Caco-2 (cell line): ENCODE measurements at regions not wholly inside any gene's neighbourhood (a gene's known extent, or its start where the extent isn't known, plus 50 kb on each side); places are given as distances from the start of the nearest gene placed in this dataset.

Experiments
- BruUV-seq: library from RNA; stranded (reverse); fragments of 400-500 nt; replicated peaks from 2 replicates; lab custom pipeline; 2021; lab: Mats Ljungman, UMichigan
- CTCF ChIA-PET: fragments of 300-600 bp; sonication (Branson Sonifier 250); formaldehyde crosslinking; loops from one replicate; lab custom pipeline; 2022; ENCODE audit warnings: antibody characterized with exemption; lab: Charles Lee
- POLR2A ChIA-PET: fragments of 300-600 bp; sonication (Branson Sonifier 250); formaldehyde crosslinking; loops from one replicate; lab custom pipeline; 2022; ENCODE audit warnings: antibody characterized with exemption; lab: Charles Lee
- DNase-seq, 2 experiments: peaks; one replicate each; pipeline versions ENCODE4 v3.0.0 to v3.0.0-alpha.2; 2020 to 2022
- H3K27me3 ChIP-seq: replicated peaks from 2 replicates; pipeline ENCODE4 v1.6.0; 2011; ENCODE audit warnings: low read length; ENCODE audit not compliant: control insufficient read depth, insufficient read depth
- H3K36me3 ChIP-seq: 2 replicates; pipeline ENCODE4 v1.5.1; 2011; ENCODE audit warnings: low read length; ENCODE audit not compliant: control insufficient read depth, insufficient read depth
- H3K4me1 ChIP-seq: fragments of 250-450 bp; sonication (Bioruptor Pico); 2 replicates; pipeline ENCODE4 v1.5.1; 2020; ENCODE audit warnings: mild to moderate bottlenecking
- H3K4me3 ChIP-seq: 2 replicates; pipeline ENCODE4 v1.5.1; 2011; ENCODE audit warnings: low read depth, mild to moderate bottlenecking, control low read depth, low read length
- H3K9me3 ChIP-seq: fragments of 250-450 bp; sonication (Bioruptor Pico); 2 replicates; pipeline ENCODE4 v1.5.1; 2020; ENCODE audit warnings: mild to moderate bottlenecking, moderate library complexity
- H3K27ac Mint-ChIP-seq: one replicate; pipeline ENCODE4 v1.8.0; 2022; ENCODE audit warnings: mixed read lengths; ENCODE audit not compliant: unreplicated experiment
- H3K27me3 Mint-ChIP-seq: one replicate; pipeline ENCODE4 v1.8.0; 2022; ENCODE audit warnings: mixed read lengths; ENCODE audit not compliant: insufficient read depth, unreplicated experiment
- H3K36me3 Mint-ChIP-seq: one replicate; pipeline ENCODE4 v1.8.0; 2022; ENCODE audit warnings: mild to moderate bottlenecking, mixed read lengths; ENCODE audit not compliant: insufficient read depth, unreplicated experiment
- H3K4me1 Mint-ChIP-seq: one replicate; pipeline ENCODE4 v1.8.0; 2022; ENCODE audit warnings: low read depth, mixed read lengths; ENCODE audit not compliant: unreplicated experiment
- H3K4me3 Mint-ChIP-seq: one replicate; pipeline ENCODE4 v1.8.0; 2022; ENCODE audit warnings: mild to moderate bottlenecking, moderate library complexity, mixed read lengths; ENCODE audit not compliant: unreplicated experiment
- H3K9me3 Mint-ChIP-seq: one replicate; pipeline ENCODE4 v1.8.0; 2022; ENCODE audit warnings: mixed read lengths; ENCODE audit not compliant: unreplicated experiment
- CTCF ChIP-seq, 2 experiments: fragments of 200-600 bp in 1 of 2; IDR thresholded peaks; 1 replicate in 1 of 2; 2 replicates in 1 of 2; pipeline versions ENCODE4 v1.5.1 to v1.8.0; 2011 to 2022; ENCODE audit warnings: antibody characterized with exemption in 1 of 2, control low read depth in 1 of 2, inconsistent platforms in 1 of 2, low read depth in 1 of 2, low read length in 1 of 2, mild to moderate bottlenecking in 1 of 2, moderate library complexity in 1 of 2; ENCODE audit not compliant: insufficient read depth in 1 of 2, severe bottlenecking in 1 of 2, unreplicated experiment in 1 of 2
- intact Hi-C: fragments of 100-400 bp; cut with micrococcal nuclease; formaldehyde crosslinking; loops from one replicate; pipeline ENCODE4 v1.10.0; 2022; ENCODE audit not compliant: unreplicated experiment

DNA sequence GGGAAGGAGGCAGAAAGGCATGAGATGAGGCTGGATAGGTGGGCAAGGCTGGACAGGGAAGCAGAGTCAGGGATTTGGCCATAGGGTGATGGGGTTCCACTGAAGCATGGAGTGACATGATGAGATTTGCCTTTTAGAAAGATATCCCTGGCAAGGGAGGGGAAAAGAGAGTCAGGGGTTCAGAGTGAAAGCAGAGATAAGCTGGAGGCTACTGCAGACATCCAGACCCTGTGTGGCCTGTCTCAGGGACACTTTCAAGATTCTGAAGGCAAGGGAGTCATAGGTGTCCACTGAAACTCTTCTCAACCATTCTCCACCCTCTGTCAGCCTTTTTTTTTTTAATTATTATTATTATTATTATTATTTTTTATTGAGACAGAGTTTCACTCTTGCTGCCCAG, 94.0 kb upstream of the SPATA12 start:
- no peaks in the 10 kb centered on the region for H3K9me3 Mint-ChIP-seq
- no peak for TF ChIP-seq CTCF (IDR thresholded peaks at IDR 0.05; ENCODE audit: insufficient read depth in 1 of 2, low read depth in 1 of 2, low read length in 1 of 2, severe bottlenecking in 1 of 2, unreplicated experiment in 1 of 2)
- Histone ChIP-seq H3K27me3 (no peaks in the 10 kb centered on the region), H3K9me3 (no peaks in the 10 kb centered on the region), H3K4me1 (no peaks in the 10 kb centered on the region), H3K36me3 (no peaks in the 10 kb centered on the region), H3K4me3 (no peak overlapping the region)
- H3K27me3 Mint-ChIP-seq, result no peaks in the 10 kb centered on the region
- H3K4me3 Mint-ChIP-seq, result no peak overlapping the region
- H3K36me3 Mint-ChIP-seq, result no peaks in the 10 kb centered on the region
- no peak overlapping the region for H3K27ac Mint-ChIP-seq
- H3K4me1 Mint-ChIP-seq, result peaks cover 13% of the 10 kb centered on the region
- ChIA-PET POLR2A (no interaction called here), CTCF (interaction anchor here (1.5 kb wide), 1 partner anchor 165 kb away, joined by 3 read pairs; the partner anchor contains the start of gene ARHGEF3)
- no peak for DNase-seq
- intact Hi-C loops, result no loop called here
- no TSS peak for BruUV-seq

GRCh38 chr3:56966104-56966503, 94.4 kb upstream of the SPATA12 start:
- H3K27me3 Mint-ChIP-seq, result no peaks in the 10 kb centered on the region
- no peaks in the 10 kb centered on the region for H3K27me3 ChIP-seq
- POLR2A ChIA-PET, result no interaction called here
- no peak overlapping the region for H3K4me3 Mint-ChIP-seq
- no peak for TF ChIP-seq CTCF (IDR thresholded peaks at IDR 0.05; ENCODE audit: insufficient read depth in 1 of 2, low read depth in 1 of 2, low read length in 1 of 2, severe bottlenecking in 1 of 2, unreplicated experiment in 1 of 2)
- CTCF ChIA-PET, result interaction anchor here (1.5 kb wide), 1 partner anchor 164 kb away, joined by 3 read pairs; the partner anchor contains the start of gene ARHGEF3
- H3K4me1 Mint-ChIP-seq, result peaks cover 13% of the 10 kb centered on the region
- DNase-seq, result no peak
- no peaks in the 10 kb centered on the region for H3K36me3 ChIP-seq
- H3K36me3 Mint-ChIP-seq, result no peaks in the 10 kb centered on the region
- no peak overlapping the region for H3K27ac Mint-ChIP-seq
- BruUV-seq, result no TSS peak
- H3K9me3 Mint-ChIP-seq, result no peaks in the 10 kb centered on the region
- intact Hi-C loops, result no loop called here
- H3K4me1 ChIP-seq, result no peaks in the 10 kb centered on the region
- H3K9me3 ChIP-seq, result no peaks in the 10 kb centered on the region
- H3K4me3 ChIP-seq, result no peak overlapping the region

- no peaks in the 10 kb centered on the region for H3K27me3 ChIP-seq
- Mint-ChIP-seq H3K27ac (no peak overlapping the region), H3K36me3 (no peaks in the 10 kb centered on the region), H3K9me3 (no peaks in the 10 kb centered on the region), H3K4me1 (no peaks in the 10 kb centered on the region), H3K4me3 (no peak overlapping the region), H3K27me3 (no peaks in the 10 kb centered on the region)
- H3K9me3 ChIP-seq, result no peaks in the 10 kb centered on the region
- H3K4me3 ChIP-seq, result no peak overlapping the region
- CTCF ChIA-PET, result no interaction called here
- DNase-seq, result no peak
- intact Hi-C loops, result no loop called here
- TF ChIP-seq CTCF (IDR thresholded peaks at IDR 0.05; ENCODE audit: insufficient read depth in 1 of 2, low read depth in 1 of 2, low read length in 1 of 2, severe bottlenecking in 1 of 2, unreplicated experiment in 1 of 2), result no peak
- POLR2A ChIA-PET, result no interaction called here
- no peaks in the 10 kb centered on the region for H3K4me1 ChIP-seq
- H3K36me3 ChIP-seq, result no peaks in the 10 kb centered on the region
- BruUV-seq, result no TSS peak
Observed at GRCh38 chr3:56962922-56963321, 97.5 kb upstream of the SPATA12 start.
